Loucy (cell line): ENCODE measurements at regions not wholly inside any gene's neighbourhood (a gene's known extent, or its start where the extent isn't known, plus 50 kb on each side); places are given as distances from the start of the nearest gene placed in this dataset.

Source experiments
- H2AFZ ChIP-seq: fragments of 200-600 bp; sonication (generic); 2 replicates; pipeline ENCODE4 v1.6.0; 2016; ENCODE audit warnings: antibody characterized with exemption, mild to moderate bottlenecking, low read length, moderate library complexity
- H3F3A ChIP-seq: fragments of 200-600 bp; 2 replicates; pipeline ENCODE4 v1.6.0; 2016; ENCODE audit warnings: antibody characterized with exemption, low read depth, mild to moderate bottlenecking
- H3K27me3 ChIP-seq: fragments of 200-600 bp; sonication (generic); 2 replicates; pipeline ENCODE4 v1.6.1; 2014; ENCODE audit warnings: low read length, mild to moderate bottlenecking; ENCODE audit not compliant: insufficient read depth, poor library complexity, severe bottlenecking
- H3K36me3 ChIP-seq: fragments of 200-600 bp; sonication (generic); 2 replicates; pipeline ENCODE4 v1.6.1; 2016; ENCODE audit warnings: low read length; ENCODE audit not compliant: insufficient read depth
- H3K4me1 ChIP-seq: fragments of 200-600 bp; sonication (generic); 2 replicates; pipeline ENCODE4 v1.5.1; 2014; ENCODE audit warnings: low read length, mild to moderate bottlenecking; ENCODE audit not compliant: insufficient read depth, poor library complexity, severe bottlenecking
- H3K4me2 ChIP-seq: fragments of 200-600 bp; sonication (generic); 2 replicates; pipeline ENCODE4 v1.6.0; 2014; ENCODE audit warnings: antibody characterized with exemption, low read length, low read depth, mild to moderate bottlenecking; ENCODE audit not compliant: poor library complexity, severe bottlenecking
- H3K4me3 ChIP-seq: fragments of 200-600 bp; sonication (generic); 2 replicates; pipeline ENCODE4 v1.5.1; 2014; ENCODE audit warnings: low read length, mild to moderate bottlenecking, mixed read lengths; ENCODE audit not compliant: poor library complexity, severe bottlenecking
- H3K79me2 ChIP-seq: fragments of 200-600 bp; sonication (generic); 2 replicates; pipeline ENCODE4 v1.6.1; 2014; ENCODE audit warnings: low read length; ENCODE audit not compliant: insufficient read depth
- H3K9ac ChIP-seq: fragments of 200-600 bp; sonication (generic); 2 replicates; pipeline ENCODE4 v1.6.0; 2014; ENCODE audit warnings: mild to moderate bottlenecking, low read depth, low read length, moderate library complexity; ENCODE audit not compliant: poor library complexity, severe bottlenecking
- H3K9me2 ChIP-seq: fragments of 200-600 bp; sonication (generic); replicated peaks from 2 replicates; pipeline ENCODE4 v1.6.1; 2016; ENCODE audit warnings: low read depth, low read length, mixed read lengths
- H3K9me3 ChIP-seq: fragments of 200-600 bp; sonication (generic); 2 replicates; pipeline ENCODE4 v1.6.1; 2014; ENCODE audit warnings: mild to moderate bottlenecking, antibody characterized with exemption, low read length, low read depth; ENCODE audit not compliant: insufficient read depth
- H4K20me1 ChIP-seq: fragments of 200-600 bp; sonication (generic); 2 replicates; pipeline ENCODE4 v1.6.0; 2014; ENCODE audit warnings: antibody characterized with exemption, low read length, mild to moderate bottlenecking; ENCODE audit not compliant: insufficient read depth, poor library complexity, severe bottlenecking
- EZH2phosphoT487 ChIP-seq: fragments of 200-600 bp; IDR thresholded peaks from 2 replicates; pipeline ENCODE4 v1.6.1; 2018; ENCODE audit warnings: antibody characterized with exemption, mild to moderate bottlenecking, moderate library complexity, borderline replicate concordance
- TF ChIP-seq, protein P1 (sequence below): fragments of 200-600 bp; sonication (generic); conservative IDR thresholded peaks from 2 replicates; pipeline ENCODE4 v1.5.1; 2014; ENCODE audit warnings: mild to moderate bottlenecking, antibody characterized with exemption, low read length

- Histone ChIP-seq H3K9ac (no peak overlapping the region), H3K4me2 (no peak overlapping the region), H3F3A (no peaks in the 10 kb centered on the region), H4K20me1 (no peaks in the 10 kb centered on the region), H3K79me2 (no peaks in the 10 kb centered on the region), H3K4me1 (no peaks in the 10 kb centered on the region), H3K4me3 (no peak overlapping the region), H3K36me3 (no peaks in the 10 kb centered on the region), H3K9me2 (no peaks in the 10 kb centered on the region), H3K27me3 (no peaks in the 10 kb centered on the region), H3K9me3 (no peaks in the 10 kb centered on the region), H2AFZ (no peak overlapping the region)
- TF ChIP-seq EZH2phosphoT487 = no peak
- TF ChIP-seq, protein P1, sequence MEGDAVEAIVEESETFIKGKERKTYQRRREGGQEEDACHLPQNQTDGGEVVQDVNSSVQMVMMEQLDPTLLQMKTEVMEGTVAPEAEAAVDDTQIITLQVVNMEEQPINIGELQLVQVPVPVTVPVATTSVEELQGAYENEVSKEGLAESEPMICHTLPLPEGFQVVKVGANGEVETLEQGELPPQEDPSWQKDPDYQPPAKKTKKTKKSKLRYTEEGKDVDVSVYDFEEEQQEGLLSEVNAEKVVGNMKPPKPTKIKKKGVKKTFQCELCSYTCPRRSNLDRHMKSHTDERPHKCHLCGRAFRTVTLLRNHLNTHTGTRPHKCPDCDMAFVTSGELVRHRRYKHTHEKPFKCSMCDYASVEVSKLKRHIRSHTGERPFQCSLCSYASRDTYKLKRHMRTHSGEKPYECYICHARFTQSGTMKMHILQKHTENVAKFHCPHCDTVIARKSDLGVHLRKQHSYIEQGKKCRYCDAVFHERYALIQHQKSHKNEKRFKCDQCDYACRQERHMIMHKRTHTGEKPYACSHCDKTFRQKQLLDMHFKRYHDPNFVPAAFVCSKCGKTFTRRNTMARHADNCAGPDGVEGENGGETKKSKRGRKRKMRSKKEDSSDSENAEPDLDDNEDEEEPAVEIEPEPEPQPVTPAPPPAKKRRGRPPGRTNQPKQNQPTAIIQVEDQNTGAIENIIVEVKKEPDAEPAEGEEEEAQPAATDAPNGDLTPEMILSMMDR = no peak
Measured at GRCh38 chr2:122740594-122740948, 985.1 kb downstream of the TSN start.

DNA sequence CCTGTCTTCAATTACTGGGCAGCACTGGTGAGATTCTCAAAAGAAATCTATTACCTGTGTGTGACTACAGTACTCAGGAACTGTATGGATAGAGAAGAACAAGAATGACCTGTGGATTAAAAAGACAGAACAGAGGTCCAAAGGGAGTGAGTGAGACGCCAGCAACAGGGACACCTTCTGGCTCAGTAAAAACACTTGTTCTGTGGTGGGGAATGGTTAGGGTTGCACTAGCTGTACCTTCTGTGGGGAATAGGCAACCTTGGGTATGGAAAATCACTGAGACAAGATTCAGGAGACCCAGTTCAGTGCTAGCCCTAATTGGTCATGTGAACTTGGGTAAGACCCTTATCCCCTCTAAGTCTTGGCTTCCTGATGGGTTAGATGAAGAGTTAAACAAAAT is 986.0 kb downstream of the TSN start:
- Histone ChIP-seq H3K36me3 (no peaks in the 10 kb centered on the region), H3F3A (no peaks in the 10 kb centered on the region), H3K4me3 (no peak overlapping the region), H3K9me2 (no peaks in the 10 kb centered on the region), H3K4me2 (no peak overlapping the region), H3K4me1 (no peaks in the 10 kb centered on the region), H2AFZ (no peak overlapping the region), H3K9ac (no peak overlapping the region), H3K79me2 (no peaks in the 10 kb centered on the region), H3K27me3 (no peaks in the 10 kb centered on the region), H4K20me1 (no peaks in the 10 kb centered on the region), H3K9me3 (no peaks in the 10 kb centered on the region)
- TF ChIP-seq, protein P1 = no peak
- TF ChIP-seq EZH2phosphoT487 = no peak

DNA sequence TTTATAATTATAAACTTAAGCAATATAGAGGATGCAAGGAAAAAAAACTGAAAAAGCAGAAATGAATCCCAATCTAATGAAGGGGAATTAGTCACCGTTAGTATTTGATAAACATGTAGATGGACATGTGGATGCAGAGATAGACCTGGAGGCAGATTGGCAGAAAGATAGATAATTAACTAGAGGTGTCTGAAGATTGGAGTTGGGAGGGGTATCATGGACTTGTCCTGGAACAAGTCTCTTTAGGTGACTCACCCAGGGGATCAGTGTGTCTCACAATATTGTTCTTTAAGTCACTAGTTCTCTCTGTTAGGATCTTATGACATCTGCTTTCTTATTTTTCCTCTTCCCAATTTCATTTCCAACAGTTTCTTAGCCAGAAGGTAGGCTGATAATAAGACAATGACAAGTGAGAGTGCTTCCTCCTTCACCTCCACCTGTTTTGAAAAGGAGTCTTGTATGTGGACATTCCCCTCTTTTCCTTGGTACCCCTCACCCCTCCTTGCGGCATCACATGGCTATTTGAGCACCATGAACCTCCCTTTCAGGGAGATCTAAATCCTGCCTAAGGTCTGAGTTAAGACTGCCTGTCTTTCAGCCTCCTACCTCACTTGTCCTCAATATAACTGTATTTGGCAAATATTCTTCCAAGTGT is 987.7 kb downstream of the TSN start:
- H4K20me1 ChIP-seq = no peaks in the 10 kb centered on the region
- TF ChIP-seq EZH2phosphoT487 = no peak
- TF ChIP-seq, protein P1 = no peak

More for the DNA sequence above, 987.7 kb downstream of the TSN start:
- H3K9ac ChIP-seq = no peak overlapping the region
- no peak overlapping the region for H3K4me2 ChIP-seq
- H3K27me3 ChIP-seq = no peaks in the 10 kb centered on the region
- H3K9me2 ChIP-seq = no peaks in the 10 kb centered on the region
- H3K4me1 ChIP-seq = no peaks in the 10 kb centered on the region
- no peak overlapping the region for H3K4me3 ChIP-seq
- no peaks in the 10 kb centered on the region for H3K36me3 ChIP-seq
- H2AFZ ChIP-seq = no peak overlapping the region
- no peaks in the 10 kb centered on the region for H3K79me2 ChIP-seq
- no peaks in the 10 kb centered on the region for H3F3A ChIP-seq
- no peaks in the 10 kb centered on the region for H3K9me3 ChIP-seq
